SIG-M5 (cell line): ENCODE measurements at regions not wholly inside any gene's neighbourhood (a gene's known extent, or its start where the extent isn't known, plus 50 kb on each side); places are given as distances from the start of the nearest gene placed in this dataset.
"Not testable (repeated sequence)": the region's sequence is repeated elsewhere in the genome, so short reads cannot be mapped to it uniquely, and the experiment has no call there.

Source experiments
- DNase-seq: peaks from one replicate; lab custom pipeline; 2025; lab: John Stamatoyannopoulos, UW

DNA sequence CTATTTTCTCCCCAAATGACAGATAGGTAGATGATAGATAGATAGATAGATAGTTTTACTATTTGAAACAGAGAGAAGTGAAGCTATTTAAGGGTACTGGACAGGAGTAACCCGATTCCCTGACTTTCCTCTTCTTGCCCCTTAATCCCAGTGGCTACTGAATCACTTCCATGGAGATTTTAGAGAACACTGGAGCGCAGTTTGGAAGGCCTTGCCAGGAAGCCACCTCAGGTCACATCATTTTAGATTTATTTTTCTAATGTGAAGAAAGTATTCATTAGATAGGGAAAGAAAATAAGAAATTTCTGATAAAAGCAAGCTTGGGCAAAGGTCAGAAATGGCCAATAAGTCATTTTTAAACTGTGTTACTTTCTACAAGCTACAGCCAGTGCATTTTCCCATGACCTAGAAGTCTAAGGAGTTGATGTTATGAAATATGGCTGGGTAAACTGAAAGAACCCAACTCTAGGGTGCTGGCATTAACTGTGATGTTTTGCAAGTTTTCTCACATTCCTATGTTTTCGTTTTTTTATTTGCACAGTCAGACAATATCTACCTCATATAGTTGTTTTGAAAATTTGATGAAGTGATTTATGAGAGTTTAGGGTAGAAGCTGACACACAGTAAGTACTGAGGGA lies 544.7 kb upstream of the PTGER4 start:
- no peak for DNase-seq

GRCh38 chr5:40124367-40124766 lies 555.3 kb upstream of the PTGER4 start:
- DNase-seq, result no peak

DNA sequence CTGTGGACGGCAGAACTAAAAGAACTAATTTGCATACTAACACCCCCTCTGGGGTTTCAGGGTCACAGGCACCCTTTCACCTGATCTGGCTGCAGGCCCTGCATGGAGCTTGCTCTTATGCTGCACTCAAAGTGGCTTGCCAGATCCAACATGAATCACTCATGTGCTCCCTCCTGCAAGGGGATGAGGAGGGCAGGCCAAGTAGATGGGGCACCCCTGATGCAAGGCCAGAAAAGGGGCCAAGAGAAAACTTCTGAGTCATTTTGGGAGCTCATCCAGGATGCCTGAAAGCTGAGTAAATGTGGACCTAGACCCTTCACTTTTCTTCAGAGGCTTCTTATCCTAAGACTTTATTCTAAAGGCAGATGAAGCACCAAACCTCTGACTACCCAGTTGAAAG lies 558.5 kb upstream of the PTGER4 start:
- no peak for DNase-seq

- no peak for DNase-seq
Measured at GRCh38 chr5:40112875-40113274, 566.8 kb upstream of the PTGER4 start.

DNA sequence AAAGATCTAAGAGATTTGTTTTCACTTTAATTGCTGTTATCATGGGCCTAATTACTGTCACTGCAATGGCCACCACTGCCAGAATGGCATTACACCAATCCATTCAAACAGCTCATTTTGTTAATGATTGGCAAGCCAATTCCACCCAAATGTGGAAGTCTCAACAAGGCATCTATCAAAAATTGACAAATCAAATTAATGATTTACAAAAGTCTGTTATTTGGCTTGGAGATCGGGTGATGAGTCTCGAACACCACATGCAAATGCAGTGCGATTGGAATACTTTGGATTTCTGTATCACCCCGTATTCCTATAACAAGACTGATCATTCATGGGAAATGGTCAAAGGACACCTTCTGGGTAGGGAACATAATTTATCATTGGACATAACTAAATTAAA lies 568.7 kb upstream of the PTGER4 start:
- not testable (repeated sequence) for DNase-seq

DNA sequence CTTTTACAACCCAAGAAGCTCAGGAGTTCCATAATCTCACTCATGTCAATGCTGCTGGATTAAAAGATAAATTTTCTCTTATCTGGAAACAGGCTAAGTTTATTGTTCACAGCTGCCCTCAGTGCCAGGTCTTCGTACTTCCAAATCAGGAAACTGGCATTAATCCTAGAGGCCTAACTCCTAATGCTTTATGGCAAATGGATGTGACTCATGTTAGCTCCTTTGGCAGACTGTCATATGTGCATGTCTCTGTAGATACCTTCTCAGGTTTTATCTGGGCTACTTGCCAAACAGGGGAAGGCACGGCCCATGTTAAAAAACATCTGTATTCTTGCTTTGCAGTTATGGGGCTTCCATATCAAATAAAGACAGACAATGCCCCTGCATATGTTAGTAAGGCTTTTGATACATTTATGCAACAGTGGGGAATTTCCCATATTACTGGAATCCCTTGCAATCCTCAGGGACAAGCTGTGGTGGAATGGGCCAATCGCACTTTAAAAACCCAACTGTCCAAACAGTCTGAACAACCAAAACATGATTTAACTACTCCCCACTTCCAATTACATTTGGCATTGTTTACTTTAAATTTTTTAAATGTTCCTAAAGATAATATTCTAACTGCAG lies 570.8 kb upstream of the PTGER4 start:
- DNase-seq, result not testable (repeated sequence)

GRCh38 chr5:40107786-40108185 lies 571.9 kb upstream of the PTGER4 start:
- not testable (repeated sequence) for DNase-seq

- DNase-seq, result no peak
Measured at GRCh38 chr5:40106847-40107246, 572.9 kb upstream of the PTGER4 start.

GRCh38 chr5:40098313-40098712 lies 581.4 kb upstream of the PTGER4 start:
- no peak for DNase-seq

DNA sequence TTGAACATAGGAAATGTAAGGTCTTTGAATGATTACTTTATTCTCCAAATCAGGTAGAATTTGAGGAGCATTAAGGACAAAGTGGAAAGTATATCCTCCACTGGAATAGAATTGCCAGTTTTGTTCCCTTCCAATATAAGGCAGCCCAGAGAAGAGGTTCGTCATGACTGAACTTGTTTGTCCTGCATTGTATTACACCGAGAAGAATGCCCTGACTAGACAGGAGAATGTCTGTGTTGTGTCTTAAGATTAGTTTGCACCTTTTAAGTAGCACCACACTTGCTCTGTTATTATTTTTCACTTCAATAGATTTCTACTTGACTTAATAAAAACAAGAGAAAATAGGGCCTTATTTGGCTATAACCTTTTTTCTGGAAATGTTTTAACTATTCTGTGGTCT lies 586.2 kb upstream of the PTGER4 start:
- DNase-seq, result no peak

- no peak for DNase-seq
Measured at GRCh38 chr5:40089269-40089668, 590.4 kb upstream of the PTGER4 start.

DNA sequence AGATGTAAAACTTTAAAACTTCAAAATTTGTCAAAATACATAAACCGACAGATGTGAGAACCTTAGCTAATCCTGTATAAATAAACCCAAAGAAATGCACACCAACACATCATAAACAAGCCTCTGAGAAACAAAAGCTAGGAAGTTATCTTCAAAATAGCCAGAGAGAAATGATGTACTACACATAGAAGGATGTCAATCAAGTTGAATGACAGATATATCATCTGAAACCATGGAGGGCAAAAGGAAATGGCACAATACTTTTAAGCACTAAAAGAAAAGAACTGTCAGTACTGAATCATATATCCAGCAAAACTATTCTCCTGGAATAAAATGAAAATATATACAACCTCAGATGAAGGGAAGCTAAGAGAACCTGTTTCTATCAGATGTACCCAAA lies 595.1 kb upstream of the PTGER4 start:
- DNase-seq, result no peak

- no peak for DNase-seq
Measured at GRCh38 chr5:40082313-40082712, 597.4 kb upstream of the PTGER4 start.

GRCh38 chr5:40080191-40080590 lies 599.5 kb upstream of the PTGER4 start:
- no peak for DNase-seq

DNA sequence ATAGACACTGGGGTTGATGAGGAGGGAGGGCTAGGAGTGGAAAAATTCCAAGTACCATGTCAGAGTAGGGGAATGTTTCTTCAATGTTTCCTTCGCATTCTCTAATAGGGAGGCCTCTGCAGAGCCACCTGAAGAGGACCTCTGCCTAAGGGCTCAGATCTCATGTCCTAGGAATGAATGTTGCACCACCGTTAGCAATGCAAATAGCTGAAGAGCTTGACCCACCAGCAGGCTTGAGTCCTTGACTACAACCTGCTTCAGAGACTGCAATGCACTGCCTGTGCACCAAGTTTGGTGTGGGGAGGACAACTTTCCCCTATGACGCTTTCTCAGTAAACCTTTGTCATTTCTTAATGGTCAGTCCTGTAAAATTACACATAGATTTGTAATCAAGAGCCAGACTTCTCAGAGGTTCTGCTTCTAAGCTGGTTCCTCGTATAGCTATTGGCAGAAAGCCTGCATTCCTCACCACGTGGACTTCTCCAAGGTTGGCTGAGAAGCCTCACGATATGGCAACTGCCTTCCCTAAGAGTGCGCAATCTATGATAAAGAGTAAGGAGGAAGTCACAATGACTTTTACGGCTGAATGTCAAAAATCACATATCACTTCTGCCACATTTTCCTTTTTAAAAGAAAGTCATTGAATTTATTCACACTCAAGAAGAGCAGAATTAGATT lies 600.7 kb upstream of the PTGER4 start:
- no peak for DNase-seq

GRCh38 chr5:40074826-40075225 lies 604.9 kb upstream of the PTGER4 start:
- no peak for DNase-seq

- no peak for DNase-seq
Measured at GRCh38 chr5:40073927-40074326, 605.8 kb upstream of the PTGER4 start.

DNA sequence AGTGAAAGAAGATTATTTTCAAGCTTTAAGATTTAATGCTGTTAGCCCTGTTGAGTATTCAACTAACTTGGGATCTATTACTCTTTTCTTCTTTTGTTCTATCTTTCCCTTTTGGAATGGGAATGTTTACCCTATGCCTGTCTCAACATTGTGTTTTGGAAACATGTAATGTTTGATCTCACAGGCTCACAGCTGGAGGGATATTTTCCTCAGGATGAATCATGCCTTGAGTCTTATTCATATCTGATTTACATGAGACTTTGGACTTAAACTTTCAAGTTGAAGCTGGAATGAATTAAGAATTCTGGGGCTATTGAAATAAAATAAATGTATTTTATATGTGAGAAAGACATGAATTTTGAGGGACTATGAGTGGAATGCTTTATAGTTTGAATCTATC lies 607.8 kb upstream of the PTGER4 start:
- no peak for DNase-seq

GRCh38 chr5:40066616-40067015 lies 613.1 kb upstream of the PTGER4 start:
- no peak for DNase-seq

DNA sequence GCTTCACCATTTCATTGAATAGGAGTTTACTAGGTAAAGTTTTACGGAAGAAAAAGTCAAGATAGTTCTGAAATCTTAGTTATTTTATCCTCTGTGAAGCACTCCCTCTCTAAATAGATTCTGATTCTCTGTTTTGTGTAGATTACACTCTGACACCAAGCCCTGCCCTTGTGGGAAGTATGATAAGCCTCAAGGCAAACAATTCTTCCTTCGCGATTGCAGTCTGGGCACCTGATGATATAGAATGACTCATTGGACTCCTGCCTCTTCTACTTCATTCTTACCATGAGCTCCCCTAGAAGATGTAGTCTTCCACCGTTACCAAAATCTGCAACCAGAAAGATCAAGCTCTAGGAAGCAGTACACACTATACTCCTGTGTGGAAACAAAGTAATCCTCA lies 626.9 kb upstream of the PTGER4 start:
- DNase-seq, result no peak

DNA sequence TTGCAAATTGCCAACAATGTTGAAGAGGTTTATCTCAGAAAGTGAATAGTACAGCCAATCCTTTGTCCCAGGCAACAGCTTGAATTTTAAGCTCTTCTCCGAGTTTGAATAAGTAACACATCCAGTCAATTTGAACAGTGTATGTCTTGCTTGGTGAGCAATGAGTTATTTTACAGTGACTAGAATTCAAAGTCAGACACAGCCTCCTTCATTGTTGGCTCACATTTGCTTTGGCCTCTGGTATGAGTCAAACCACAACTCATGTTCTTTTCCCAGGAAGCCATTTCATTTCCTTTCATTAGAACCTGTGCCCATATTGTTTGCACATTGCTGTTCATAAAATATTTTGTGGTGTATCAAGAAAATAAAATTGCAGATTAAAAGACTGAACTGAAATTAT lies 622.0 kb upstream of the DAB2 start:
- DNase-seq, result no peak

GRCh38 chr5:40045429-40045828 lies 620.6 kb upstream of the DAB2 start:
- DNase-seq, result no peak

DNA sequence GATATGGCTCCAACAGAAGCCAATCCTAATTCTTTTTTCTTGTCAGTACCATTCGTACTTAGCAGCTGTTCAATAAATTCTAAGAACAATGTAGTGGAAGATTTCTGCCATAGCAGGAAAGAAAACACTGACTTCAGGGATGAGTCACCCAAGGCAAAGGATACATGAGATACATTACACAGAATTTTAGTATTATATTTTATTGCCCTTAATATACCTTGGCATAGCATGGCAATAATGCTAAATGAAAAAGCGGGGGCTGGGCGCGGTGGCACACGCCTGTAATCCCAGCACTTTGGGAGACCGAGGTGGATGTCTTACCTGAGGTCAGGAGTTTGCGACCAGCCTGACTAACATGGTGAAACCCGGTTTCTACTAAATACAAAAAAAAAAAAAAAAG lies 619.1 kb upstream of the DAB2 start:
- no peak for DNase-seq

DNA sequence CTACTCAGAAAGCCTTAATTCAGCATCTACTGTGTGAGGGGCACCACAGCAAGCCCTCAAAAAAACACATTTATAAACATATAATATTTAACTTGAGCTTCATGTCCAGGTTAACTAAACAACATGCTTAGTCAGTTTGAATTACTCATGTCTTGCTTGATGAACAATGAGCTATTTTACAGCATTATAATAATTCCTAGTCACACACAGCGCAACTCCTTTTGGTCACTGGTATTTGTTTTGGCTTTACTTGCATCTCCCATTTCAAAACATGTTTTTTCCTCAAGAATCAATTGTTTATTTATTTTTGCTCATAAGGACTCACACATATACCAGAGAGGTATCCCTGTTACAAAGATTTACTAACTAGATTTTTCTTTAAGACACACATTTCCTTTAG lies 616.7 kb upstream of the DAB2 start:
- no peak for DNase-seq
